Liver (tissue), 8 donors: ENCODE measurements at regions not wholly inside any gene's neighbourhood (a gene's known extent, or its start where the extent isn't known, plus 50 kb on each side); places are given as distances from the start of the nearest gene placed in this dataset.
A peak's percentile ranks its signal among the peaks of the same experiment; 100 is the strongest.

ENCODE experiments used
- DNase-seq: peaks from one replicate; pipeline ENCODE4 v3.0.0-alpha.2; 2017; ENCODE audit warnings: low spot score
- H3K27ac ChIP-seq, 2 donors: one replicate each; pipeline ENCODE4 v1.7.0; 2013; ENCODE audit warnings: inconsistent platforms in 2 of 2, low read length in 2 of 2, control low read depth in 1 of 2, low read depth in 1 of 2, mild to moderate bottlenecking in 1 of 2
- H3K27me3 ChIP-seq, 4 donors: one replicate each; pipeline versions ENCODE4 v1.6.1 to v1.7.0; 2013; ENCODE audit warnings: low read length in 3 of 4, inconsistent platforms in 1 of 4, mild to moderate bottlenecking in 1 of 4, moderate library complexity in 1 of 4; ENCODE audit not compliant: control insufficient read depth in 4 of 4, insufficient read depth in 4 of 4
- H3K36me3 ChIP-seq, 4 donors: one replicate each; pipeline versions ENCODE4 v1.6.1 to v1.7.0; 2013; ENCODE audit warnings: low read length in 3 of 4, mild to moderate bottlenecking in 3 of 4, low read depth in 1 of 4, moderate library complexity in 1 of 4; ENCODE audit not compliant: control insufficient read depth in 4 of 4, insufficient read depth in 3 of 4
- H3K4me1 ChIP-seq, 4 donors: one replicate each; pipeline versions ENCODE4 v1.6.1 to v1.7.0; 2013; ENCODE audit warnings: low read length in 3 of 4, mild to moderate bottlenecking in 3 of 4, moderate library complexity in 1 of 4; ENCODE audit not compliant: control insufficient read depth in 4 of 4, insufficient read depth in 4 of 4
- H3K4me3 ChIP-seq, 3 donors: one replicate each; pipeline versions ENCODE4 v1.6.1 to v1.7.0; 2013; ENCODE audit warnings: low read length in 3 of 3, control low read depth in 1 of 3, low read depth in 1 of 3, mild to moderate bottlenecking in 1 of 3
- H3K9ac ChIP-seq, 2 donors: one replicate each; pipeline ENCODE4 v1.7.0; 2013; ENCODE audit warnings: low read length in 2 of 2, mild to moderate bottlenecking in 2 of 2, moderate library complexity in 2 of 2, control low read depth in 1 of 2, low read depth in 1 of 2
- H3K9me3 ChIP-seq, 4 donors: one replicate each; pipeline versions ENCODE4 v1.6.1 to v1.7.0; 2013; ENCODE audit warnings: low read length in 3 of 4; ENCODE audit not compliant: control insufficient read depth in 4 of 4
- CTCF ChIP-seq: fragments of 150-350 bp; IDR thresholded peaks from 2 replicates; pipeline ENCODE4 v1.5.1; 2017; ENCODE audit warnings: improper control_type of control experiment, low read depth, low read length; ENCODE audit not compliant: missing input control
- EGR1 ChIP-seq, 2 donors: IDR thresholded peaks; 2 replicates each; pipeline ENCODE4 v1.6.1; 2016 to 2018; ENCODE audit warnings: antibody characterized with exemption in 2 of 2, low read depth in 2 of 2
- HNF4G ChIP-seq: IDR thresholded peaks from 2 replicates; pipeline ENCODE4 v1.6.1; 2016; ENCODE audit warnings: antibody characterized with exemption
- MAX ChIP-seq: IDR thresholded peaks from 2 replicates; pipeline ENCODE4 v1.6.1; 2016; ENCODE audit warnings: antibody characterized with exemption
- NR2F2 ChIP-seq: IDR thresholded peaks from 2 replicates; pipeline ENCODE4 v1.6.1; 2016; ENCODE audit warnings: antibody characterized with exemption
- RAD21 ChIP-seq, 2 donors: IDR thresholded peaks; 2 replicates each; pipeline ENCODE4 v1.6.1; 2016; ENCODE audit warnings: antibody characterized with exemption in 2 of 2, mild to moderate bottlenecking in 2 of 2
- RXRA ChIP-seq, 2 donors: IDR thresholded peaks; 2 replicates each; pipeline ENCODE4 v1.6.1; 2017 to 2018; ENCODE audit warnings: antibody characterized with exemption in 2 of 2, mild to moderate bottlenecking in 1 of 2
- SP1 ChIP-seq: IDR thresholded peaks from 2 replicates; pipeline ENCODE4 v1.6.1; 2018; ENCODE audit warnings: antibody characterized with exemption, mild to moderate bottlenecking
- TAF1 ChIP-seq: conservative IDR thresholded peaks from 2 replicates; pipeline ENCODE4 v1.6.1; 2016; ENCODE audit warnings: antibody characterized with exemption, mild to moderate bottlenecking
- YY1 ChIP-seq: IDR thresholded peaks from 2 replicates; pipeline ENCODE4 v1.6.1; 2016; ENCODE audit warnings: antibody characterized with exemption, mild to moderate bottlenecking
- WGBS: extraction: QIAGEN DNeasy Blood & Tissue Kit; methylation state at CpG from one replicate; pipeline ENCODE4 v1.1.7; 2013; 5-methylcytosine and 5-hydroxymethylcytosine counted together
- TF ChIP-seq, protein P1 (sequence below): IDR thresholded peaks from 2 replicates; pipeline ENCODE4 v1.6.1; 2016; ENCODE audit warnings: antibody characterized with exemption
- donor health status: healthy.
- donor health status: healthy.
- donor health status: healthy.
- donor health status: healthy.
- donor health status: healthy.

DNA sequence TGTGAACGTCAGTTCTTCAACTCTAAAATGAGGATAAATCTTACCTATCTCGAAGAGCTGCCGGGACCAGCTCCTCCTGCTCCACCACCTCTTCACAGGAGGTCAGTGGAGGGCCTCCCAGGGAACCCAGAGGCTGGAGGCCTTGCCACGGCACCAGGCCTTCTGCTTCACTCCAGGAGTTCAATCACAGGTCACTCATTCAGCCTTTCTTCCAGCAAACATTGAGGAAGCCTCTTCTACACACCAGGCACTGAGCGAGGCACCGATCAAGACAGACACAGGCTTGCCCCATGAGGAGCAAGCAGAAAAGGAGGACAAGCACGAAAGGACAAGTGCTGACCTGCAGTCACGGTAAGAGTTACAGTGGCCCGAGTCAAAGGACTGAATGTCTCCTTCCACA is 64.8 kb upstream of the WNT11 start:
- H3K9me3 ChIP-seq = peaks cover 2 to 13% (median 9%) of the 10 kb centered on the region in 4 donors
- TF ChIP-seq MAX (no peak), HNF4G (no peak), YY1 (no peak), EGR1 (IDR thresholded peaks at IDR 0.05; ENCODE audit: low read depth in 2 of 2) (no peak), SP1 (no peak), NR2F2 (no peak), TAF1 (no peak), RXRA (IDR thresholded peaks at IDR 0.05) (no peak)
- TF ChIP-seq, protein P1, sequence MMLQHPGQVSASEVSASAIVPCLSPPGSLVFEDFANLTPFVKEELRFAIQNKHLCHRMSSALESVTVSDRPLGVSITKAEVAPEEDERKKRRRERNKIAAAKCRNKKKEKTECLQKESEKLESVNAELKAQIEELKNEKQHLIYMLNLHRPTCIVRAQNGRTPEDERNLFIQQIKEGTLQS = no peak
- H3K36me3 ChIP-seq = no peaks in the 10 kb centered on the region
- H3K4me3 ChIP-seq = no peak overlapping the region
- H3K4me1 ChIP-seq = peaks cover 5 to 26% (median 13%) of the 10 kb centered on the region in 4 donors
- no peak for DNase-seq
- whole genome bisulfite sequencing = 88% methylated on average over 9 of the region's 9 CpGs
- peak overlapping the region in 1 of 2 donors; percentile 71 for H3K27ac ChIP-seq
- H3K9ac ChIP-seq = no peak overlapping the region
- no peaks in the 10 kb centered on the region for H3K27me3 ChIP-seq

GRCh38 chr11:76270389-76270788 is 64.1 kb upstream of the WNT11 start:
- peak overlapping the region; percentile 71 to 79 for H3K27ac ChIP-seq
- no peaks in the 10 kb centered on the region for H3K27me3 ChIP-seq
- no peaks in the 10 kb centered on the region for H3K36me3 ChIP-seq
- H3K9me3 ChIP-seq = peaks cover 2 to 13% (median 9%) of the 10 kb centered on the region in 4 donors
- DNase-seq = peak; percentile 59
- 35% methylated on average over 1 of the region's 1 CpG for WGBS
- no peak overlapping the region for H3K9ac ChIP-seq
- no peak for TF ChIP-seq NR2F2
- TF ChIP-seq EGR1 (IDR thresholded peaks at IDR 0.05; ENCODE audit: low read depth in 2 of 2) = no peak
- no peak for TF ChIP-seq RAD21 (IDR thresholded peaks at IDR 0.05)
- peak in 1 of 2 donors; percentile 38 for TF ChIP-seq RXRA (IDR thresholded peaks at IDR 0.05)
- peak; percentile 40 for TF ChIP-seq SP1
- H3K4me1 ChIP-seq = peaks cover 5 to 25% (median 13%) of the 10 kb centered on the region in 4 donors
- H3K4me3 ChIP-seq = no peak overlapping the region

GRCh38 chr11:76269661-76270261 is 63.5 kb upstream of the WNT11 start:
- H3K36me3 ChIP-seq = no peaks in the 10 kb centered on the region
- DNase-seq = no peak

More at GRCh38 chr11:76269661-76270261, 63.5 kb upstream of the WNT11 start:
- no peak overlapping the region for H3K9ac ChIP-seq
- peak overlapping the region; percentile 71 to 79 for H3K27ac ChIP-seq
- H3K4me1 ChIP-seq = peaks cover 5 to 25% (median 13%) of the 10 kb centered on the region in 4 donors
- H3K9me3 ChIP-seq = peaks cover 2 to 12% (median 7%) of the 10 kb centered on the region in 4 donors
- H3K4me3 ChIP-seq = no peak overlapping the region
- H3K27me3 ChIP-seq = no peaks in the 10 kb centered on the region
- 82% methylated on average over 13 of the region's 13 CpGs for WGBS
- TF ChIP-seq NR2F2 = peak; percentile 0
- TF ChIP-seq RAD21 (IDR thresholded peaks at IDR 0.05) = no peak
- no peak for TF ChIP-seq CTCF
- TF ChIP-seq MAX = no peak
